A673 (cell line): ENCODE measurements at regions not wholly inside any gene's neighbourhood (a gene's known extent, or its start where the extent isn't known, plus 50 kb on each side); places are given as distances from the start of the nearest gene placed in this dataset.
"Not testable (repeated sequence)": the region's sequence is repeated elsewhere in the genome, so short reads cannot be mapped to it uniquely, and the experiment has no call there.

ENCODE experiments used
- EZH2 ChIP-seq: fragments of 200-600 bp; sonication (generic); IDR thresholded peaks from 2 replicates; pipeline ENCODE4 v1.6.1; 2017; ENCODE audit warnings: borderline replicate concordance, low read depth, mild to moderate bottlenecking, mixed read lengths, antibody characterized with exemption, low read length; ENCODE audit not compliant: poor library complexity, severe bottlenecking
- TF ChIP-seq, protein P1 (sequence below): fragments of 300-800, 200-600 bp; sonication (generic); conservative IDR thresholded peaks from 2 replicates; pipeline ENCODE4 v1.5.1; 2017; ENCODE audit warnings: low read depth, mild to moderate bottlenecking, antibody characterized with exemption, low read length, moderate library complexity, mixed read lengths

DNA sequence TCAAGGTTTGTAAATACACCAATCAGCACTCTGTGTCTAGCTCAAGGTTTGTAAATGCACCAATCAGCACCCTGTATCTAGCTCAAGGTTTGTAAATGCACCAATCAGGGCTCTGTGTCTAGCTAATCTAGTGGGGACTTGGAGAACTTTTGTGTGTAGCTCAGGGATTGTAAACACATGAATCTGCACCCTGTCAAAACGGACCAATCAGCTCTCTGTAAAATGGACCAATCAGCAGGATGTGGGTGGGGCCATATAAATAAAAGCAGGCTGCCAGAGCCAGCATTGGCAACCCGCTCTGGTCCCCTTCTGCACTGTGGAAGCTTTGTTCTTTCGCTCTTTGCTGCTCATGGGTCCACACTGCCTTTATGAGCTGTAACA is 109.3 kb upstream of the RASGEF1B start:
- TF ChIP-seq, protein P1, sequence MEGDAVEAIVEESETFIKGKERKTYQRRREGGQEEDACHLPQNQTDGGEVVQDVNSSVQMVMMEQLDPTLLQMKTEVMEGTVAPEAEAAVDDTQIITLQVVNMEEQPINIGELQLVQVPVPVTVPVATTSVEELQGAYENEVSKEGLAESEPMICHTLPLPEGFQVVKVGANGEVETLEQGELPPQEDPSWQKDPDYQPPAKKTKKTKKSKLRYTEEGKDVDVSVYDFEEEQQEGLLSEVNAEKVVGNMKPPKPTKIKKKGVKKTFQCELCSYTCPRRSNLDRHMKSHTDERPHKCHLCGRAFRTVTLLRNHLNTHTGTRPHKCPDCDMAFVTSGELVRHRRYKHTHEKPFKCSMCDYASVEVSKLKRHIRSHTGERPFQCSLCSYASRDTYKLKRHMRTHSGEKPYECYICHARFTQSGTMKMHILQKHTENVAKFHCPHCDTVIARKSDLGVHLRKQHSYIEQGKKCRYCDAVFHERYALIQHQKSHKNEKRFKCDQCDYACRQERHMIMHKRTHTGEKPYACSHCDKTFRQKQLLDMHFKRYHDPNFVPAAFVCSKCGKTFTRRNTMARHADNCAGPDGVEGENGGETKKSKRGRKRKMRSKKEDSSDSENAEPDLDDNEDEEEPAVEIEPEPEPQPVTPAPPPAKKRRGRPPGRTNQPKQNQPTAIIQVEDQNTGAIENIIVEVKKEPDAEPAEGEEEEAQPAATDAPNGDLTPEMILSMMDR = not testable (repeated sequence)
- not testable (repeated sequence) for TF ChIP-seq EZH2
